Activated CD4-positive, alpha-beta memory T cell treated with anti-CD3 and anti-CD28 coated beads, Interleukin-2, amount 10 ng/mL, durations not matched to agents 7 days and 5 days (primary cell): ENCODE measurements at regions not wholly inside any gene's neighbourhood (a gene's known extent, or its start where the extent isn't known, plus 50 kb on each side); places are given as distances from the start of the nearest gene placed in this dataset.

Experiments
- CTCF ChIA-PET: fragments of 350-600 bp; sonication (Branson Sonifier 250); formaldehyde crosslinking; loops from one replicate; lab custom pipeline; 2021; ENCODE audit warnings: antibody characterized with exemption, inconsistent platforms; lab: Charles Lee
- POLR2A ChIA-PET: fragments of 350-600 bp; sonication (Branson Sonifier 250); formaldehyde crosslinking; loops from one replicate; lab custom pipeline; 2021; ENCODE audit warnings: antibody characterized with exemption; lab: Charles Lee
- DNase-seq: peaks from one replicate; pipeline ENCODE4 v3.0.0-alpha.2; 2020
- H3K27ac Mint-ChIP-seq: one replicate; pipeline ENCODE4 v1.8.0; 2021; ENCODE audit warnings: mild to moderate bottlenecking, mixed read lengths
- H3K27me3 Mint-ChIP-seq: one replicate; pipeline ENCODE4 v1.8.0; 2021; ENCODE audit warnings: mixed read lengths
- H3K36me3 Mint-ChIP-seq: one replicate; pipeline ENCODE4 v1.8.0; 2021; ENCODE audit warnings: low read depth, mixed read lengths
- H3K4me1 Mint-ChIP-seq: one replicate; pipeline ENCODE4 v1.8.0; 2021; ENCODE audit warnings: mixed read lengths
- H3K4me3 Mint-ChIP-seq: one replicate; pipeline ENCODE4 v1.8.0; 2021; ENCODE audit warnings: mild to moderate bottlenecking, mixed read lengths
- H3K9me3 Mint-ChIP-seq: one replicate; pipeline ENCODE4 v1.8.0; 2021; ENCODE audit warnings: mixed read lengths

DNA sequence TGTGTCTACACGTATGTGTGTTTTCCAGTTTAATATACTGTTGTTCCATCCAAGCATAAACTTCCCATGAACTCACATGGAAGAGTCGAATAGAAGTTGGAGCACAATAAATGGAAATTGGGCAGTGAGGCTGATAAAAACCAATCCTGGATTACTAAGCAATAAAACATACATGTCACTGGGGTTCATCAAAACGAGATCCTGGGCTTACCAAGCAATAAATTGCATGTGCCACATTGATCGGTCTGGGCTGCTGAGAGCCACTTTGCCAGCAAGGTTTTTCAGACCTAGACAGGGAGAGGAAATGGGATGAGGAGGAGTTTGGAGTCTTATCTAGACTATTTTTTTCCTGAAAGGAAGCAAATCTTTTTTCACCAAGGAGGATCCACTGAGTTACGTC lies 322.3 kb upstream of the C16orf82 start:
- Mint-ChIP-seq H3K4me3 (no peak overlapping the region), H3K36me3 (no peaks in the 10 kb centered on the region), H3K27me3 (peaks cover 3% of the 10 kb centered on the region), H3K4me1 (no peaks in the 10 kb centered on the region), H3K27ac (no peak overlapping the region), H3K9me3 (no peaks in the 10 kb centered on the region)
- DNase-seq: no peak
- ChIA-PET CTCF (no interaction called here), POLR2A (no interaction called here)

DNA sequence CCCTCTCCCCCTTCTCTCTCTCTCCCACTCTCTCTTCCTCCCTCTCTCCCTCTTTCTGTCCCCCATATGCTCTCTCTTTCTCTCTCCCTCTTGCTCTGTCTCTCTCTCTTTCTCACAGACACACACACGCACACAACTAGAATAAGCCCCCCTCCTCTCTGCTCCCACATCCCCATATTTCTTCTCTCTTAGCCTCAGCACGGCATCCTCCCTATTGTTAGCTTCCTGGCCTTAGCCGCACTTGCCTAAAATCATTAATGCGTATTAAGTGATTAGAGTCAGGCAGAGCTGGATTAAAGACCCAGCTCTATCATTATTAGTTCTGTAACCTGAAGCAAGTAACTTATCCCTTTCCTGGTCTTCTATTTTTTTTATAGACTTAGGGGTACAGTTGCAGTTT lies 319.0 kb upstream of the C16orf82 start:
- no peak for DNase-seq
- CTCF ChIA-PET: no interaction called here
- H3K9me3 Mint-ChIP-seq: no peaks in the 10 kb centered on the region
- POLR2A ChIA-PET: no interaction called here
- H3K4me3 Mint-ChIP-seq: no peak overlapping the region
- H3K27me3 Mint-ChIP-seq: peaks cover 3% of the 10 kb centered on the region
- H3K36me3 Mint-ChIP-seq: no peaks in the 10 kb centered on the region
- H3K4me1 Mint-ChIP-seq: no peaks in the 10 kb centered on the region
- H3K27ac Mint-ChIP-seq: no peak overlapping the region

DNA sequence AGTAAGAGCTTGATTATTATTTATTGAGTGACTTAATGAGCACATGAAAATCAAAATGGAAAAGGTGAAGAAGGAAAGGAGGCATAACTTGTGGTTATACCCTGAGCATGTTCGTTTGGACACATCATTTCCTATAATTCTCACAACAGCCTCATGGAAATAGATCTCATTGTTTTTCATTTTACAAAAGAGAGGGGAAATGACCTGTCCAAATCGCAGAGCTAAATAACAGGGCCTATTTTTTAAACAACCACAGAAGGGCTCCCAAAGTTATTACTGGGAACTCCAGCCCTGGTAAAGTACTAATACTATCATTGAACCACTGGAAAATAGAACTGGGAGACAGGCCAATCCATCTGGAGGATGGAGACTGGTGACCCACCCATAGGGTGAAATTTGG lies 317.7 kb upstream of the C16orf82 start:
- Mint-ChIP-seq H3K4me1 (no peaks in the 10 kb centered on the region), H3K27ac (no peak overlapping the region)
- CTCF ChIA-PET: no interaction called here

DNA sequence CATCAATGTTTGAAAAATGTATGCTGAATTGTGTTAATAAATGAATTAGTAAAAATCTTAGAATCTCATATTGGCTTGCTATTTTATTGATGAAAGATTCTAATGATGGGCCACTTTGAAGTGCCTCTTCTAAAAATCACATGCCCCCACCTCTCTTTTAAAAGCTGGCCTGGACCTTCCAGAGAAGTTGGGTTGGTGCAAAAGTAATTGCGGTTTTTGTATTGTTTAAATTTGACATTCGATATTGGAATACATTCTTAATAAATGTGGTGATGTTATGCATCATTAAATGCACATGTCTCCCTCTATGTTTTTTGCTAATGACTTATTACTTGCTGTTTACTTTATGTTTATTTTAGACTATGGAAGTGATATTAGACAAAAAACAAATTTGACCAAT lies 314.6 kb upstream of the C16orf82 start:
- H3K36me3 Mint-ChIP-seq: no peaks in the 10 kb centered on the region
- no peak for DNase-seq
- no peak overlapping the region for H3K4me3 Mint-ChIP-seq
- peaks cover 3% of the 10 kb centered on the region for H3K27me3 Mint-ChIP-seq
- H3K27ac Mint-ChIP-seq: no peak overlapping the region
- H3K4me1 Mint-ChIP-seq: no peaks in the 10 kb centered on the region
- H3K9me3 Mint-ChIP-seq: peaks cover 4% of the 10 kb centered on the region
- CTCF ChIA-PET: no interaction called here
- POLR2A ChIA-PET: no interaction called here

More for the DNA sequence above, 317.7 kb upstream of the C16orf82 start:
- POLR2A ChIA-PET: no interaction called here
- no peaks in the 10 kb centered on the region for H3K9me3 Mint-ChIP-seq
- H3K36me3 Mint-ChIP-seq: no peaks in the 10 kb centered on the region
- peaks cover 3% of the 10 kb centered on the region for H3K27me3 Mint-ChIP-seq
- H3K4me3 Mint-ChIP-seq: no peak overlapping the region
- no peak for DNase-seq

DNA sequence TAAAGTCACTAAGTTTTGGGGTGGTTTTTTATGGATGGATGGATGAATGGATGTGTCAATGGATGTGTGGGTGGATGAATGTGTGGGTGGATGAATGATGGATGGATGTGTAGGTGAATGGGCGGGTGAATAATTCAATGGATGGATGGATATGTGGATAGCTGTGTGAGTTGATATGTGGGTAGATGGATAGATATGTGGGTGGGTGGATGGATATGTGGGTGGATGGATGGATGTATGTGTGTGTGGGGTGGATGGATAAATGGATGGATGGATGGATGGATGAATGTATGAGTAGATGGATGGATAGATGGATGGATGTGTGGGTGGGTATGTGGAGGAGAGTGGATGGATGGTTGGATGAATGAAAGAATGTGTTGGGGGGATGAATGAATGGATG lies 310.1 kb upstream of the C16orf82 start:
- POLR2A ChIA-PET: no interaction called here
- DNase-seq: no peak
- H3K4me3 Mint-ChIP-seq: no peak overlapping the region
- H3K9me3 Mint-ChIP-seq: peaks cover 6% of the 10 kb centered on the region
- H3K4me1 Mint-ChIP-seq: no peaks in the 10 kb centered on the region
- CTCF ChIA-PET: no interaction called here
- H3K27me3 Mint-ChIP-seq: no peaks in the 10 kb centered on the region
- H3K36me3 Mint-ChIP-seq: no peaks in the 10 kb centered on the region
- H3K27ac Mint-ChIP-seq: no peak overlapping the region

DNA sequence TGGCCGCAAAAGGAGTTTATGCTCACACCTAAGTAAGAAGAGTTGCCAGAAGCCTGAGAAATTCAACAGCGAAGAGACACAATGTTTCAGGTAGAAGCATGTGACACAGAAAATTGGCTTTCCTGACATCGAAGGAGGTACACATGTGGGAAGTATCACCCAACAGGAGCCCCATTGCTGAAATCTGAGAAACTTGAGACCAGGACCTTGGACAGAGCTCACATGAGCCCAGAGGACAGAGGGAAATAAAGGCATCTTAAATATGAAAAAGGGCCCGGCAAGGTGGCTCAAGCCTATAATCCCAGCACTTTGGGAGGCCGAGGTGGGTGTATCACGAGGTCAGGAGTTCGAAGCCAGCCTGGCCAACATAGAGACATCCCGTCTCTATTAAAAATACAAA lies 304.1 kb upstream of the C16orf82 start:
- Mint-ChIP-seq H3K4me3 (no peak overlapping the region), H3K4me1 (no peaks in the 10 kb centered on the region), H3K27me3 (no peaks in the 10 kb centered on the region), H3K9me3 (no peaks in the 10 kb centered on the region), H3K27ac (no peak overlapping the region), H3K36me3 (no peaks in the 10 kb centered on the region)
- ChIA-PET CTCF (no interaction called here), POLR2A (no interaction called here)
- DNase-seq: no peak

DNA sequence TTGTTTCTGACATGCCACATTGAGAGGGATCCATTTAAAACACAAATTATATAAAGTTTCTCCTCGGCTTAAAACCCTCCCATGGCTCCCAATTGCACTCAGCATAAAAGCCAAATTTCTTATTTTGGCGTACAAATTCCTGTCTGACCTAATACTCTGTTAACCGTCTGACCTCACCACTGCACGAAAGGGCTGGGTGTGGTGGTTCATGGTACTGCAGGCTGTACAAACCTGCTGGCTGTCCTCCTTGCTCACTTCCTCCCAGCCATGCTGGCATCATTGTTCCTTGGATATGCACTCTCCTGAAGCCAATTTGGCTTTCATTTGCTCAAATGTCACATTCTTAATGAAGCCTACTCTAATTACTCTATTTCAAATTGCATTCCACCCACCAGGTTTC lies 301.6 kb upstream of the C16orf82 start:
- H3K27me3 Mint-ChIP-seq: no peaks in the 10 kb centered on the region
- H3K36me3 Mint-ChIP-seq: no peaks in the 10 kb centered on the region
- H3K4me1 Mint-ChIP-seq: no peaks in the 10 kb centered on the region
- CTCF ChIA-PET: no interaction called here
- H3K9me3 Mint-ChIP-seq: no peaks in the 10 kb centered on the region
- POLR2A ChIA-PET: no interaction called here
- H3K27ac Mint-ChIP-seq: no peak overlapping the region
- no peak for DNase-seq
- no peak overlapping the region for H3K4me3 Mint-ChIP-seq

DNA sequence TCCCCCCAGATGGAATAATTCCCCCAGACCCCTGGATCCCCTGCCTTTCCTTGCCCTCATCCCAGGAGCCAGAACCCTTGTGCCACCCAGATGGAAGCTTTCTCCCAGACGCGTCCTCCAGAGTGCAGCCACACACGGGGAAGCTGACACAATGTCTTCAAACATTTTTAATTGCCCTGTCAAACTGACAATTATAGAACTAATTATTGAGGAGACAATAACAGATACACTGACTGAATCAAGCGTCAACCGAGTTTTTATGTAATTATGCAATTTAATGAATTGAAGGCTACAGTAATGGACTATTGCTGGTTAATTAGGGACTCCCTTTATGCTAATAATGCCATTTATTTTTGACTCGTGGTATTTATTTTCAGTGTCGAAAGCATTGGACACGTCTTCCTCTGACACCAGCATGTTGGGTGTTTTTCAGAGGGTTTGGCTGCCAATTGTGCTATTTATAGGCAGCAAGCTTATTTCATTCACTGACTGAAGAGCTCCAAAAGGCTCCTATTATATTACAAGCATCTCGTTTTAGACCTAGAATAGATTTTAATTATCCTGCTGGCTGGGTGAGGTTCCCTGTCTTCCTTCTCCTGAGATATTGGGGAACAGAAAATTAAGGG lies 298.2 kb upstream of the C16orf82 start:
- CTCF ChIA-PET: no interaction called here
- POLR2A ChIA-PET: no interaction called here

DNA sequence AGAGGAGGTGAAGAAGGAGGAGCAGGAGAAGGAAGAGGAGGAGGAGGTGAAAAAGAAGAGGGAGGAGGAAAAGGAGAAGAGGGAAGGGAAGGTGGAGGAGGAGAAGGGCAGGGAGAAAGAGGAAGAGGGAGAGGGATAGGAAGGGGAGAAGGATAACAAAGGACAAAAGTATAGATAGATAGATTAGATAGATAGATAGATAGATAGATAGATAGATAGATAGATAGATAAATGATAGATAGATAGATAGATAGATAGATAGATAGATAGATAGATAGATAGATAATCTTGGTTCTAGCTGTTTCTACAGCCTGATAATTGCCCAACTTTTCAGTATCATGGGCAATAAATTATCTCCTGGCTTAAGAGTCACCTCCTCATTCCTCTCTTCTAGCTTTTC lies 296.2 kb upstream of the C16orf82 start:
- Mint-ChIP-seq H3K4me1 (peaks cover 4% of the 10 kb centered on the region), H3K36me3 (no peaks in the 10 kb centered on the region), H3K27ac (no peak overlapping the region), H3K9me3 (no peaks in the 10 kb centered on the region), H3K4me3 (no peak overlapping the region), H3K27me3 (no peaks in the 10 kb centered on the region)
- DNase-seq: no peak
- CTCF ChIA-PET: no interaction called here
- POLR2A ChIA-PET: no interaction called here

More for the DNA sequence above, 298.2 kb upstream of the C16orf82 start:
- Mint-ChIP-seq H3K27me3 (no peaks in the 10 kb centered on the region), H3K9me3 (no peaks in the 10 kb centered on the region), H3K27ac (no peak overlapping the region), H3K4me1 (peaks cover 4% of the 10 kb centered on the region), H3K36me3 (no peaks in the 10 kb centered on the region), H3K4me3 (no peak overlapping the region)
- no peak for DNase-seq

DNA sequence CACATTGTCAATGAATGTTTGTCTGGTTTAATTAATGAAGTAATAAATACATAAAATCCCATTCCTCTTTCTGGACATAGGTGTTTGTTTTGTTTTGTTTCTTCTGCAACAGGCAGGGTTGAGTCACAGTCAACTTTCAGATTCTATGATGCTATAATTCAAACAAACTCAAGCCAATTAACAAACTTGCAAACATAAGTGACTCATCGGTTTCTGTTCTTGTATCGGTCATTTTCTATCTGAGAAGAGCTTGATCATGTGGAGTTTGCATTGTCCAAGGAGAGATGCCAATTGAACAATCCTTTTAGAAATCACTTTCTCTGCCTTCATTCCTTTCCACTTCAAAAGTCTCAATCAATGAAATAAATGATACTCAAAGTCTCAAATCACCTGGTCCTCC lies 294.2 kb upstream of the C16orf82 start:
- H3K4me1 Mint-ChIP-seq: peaks cover 4% of the 10 kb centered on the region
- no peak overlapping the region for H3K4me3 Mint-ChIP-seq
- ChIA-PET CTCF (no interaction called here), POLR2A (no interaction called here)
- no peaks in the 10 kb centered on the region for H3K9me3 Mint-ChIP-seq
- H3K36me3 Mint-ChIP-seq: no peaks in the 10 kb centered on the region
- H3K27me3 Mint-ChIP-seq: no peaks in the 10 kb centered on the region
- DNase-seq: no peak
- no peak overlapping the region for H3K27ac Mint-ChIP-seq

DNA sequence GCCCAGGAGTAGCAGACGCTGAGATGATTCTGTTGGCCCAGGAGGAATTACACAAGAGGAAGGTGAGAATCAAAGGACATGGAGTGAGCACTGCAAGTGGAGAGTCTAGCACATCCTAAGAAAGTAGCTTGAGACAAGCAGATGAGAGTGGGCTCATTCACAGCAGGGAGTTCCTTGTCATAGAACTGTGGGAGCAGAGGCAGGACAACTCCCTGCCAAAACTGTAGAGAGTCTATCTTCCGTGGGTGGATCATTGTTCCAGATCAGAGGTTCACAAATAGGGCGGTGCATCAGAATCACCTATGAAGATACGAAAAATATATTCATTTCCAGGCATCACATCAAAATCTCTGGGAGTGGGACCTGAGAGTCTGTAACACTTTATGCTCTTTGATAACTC lies 288.9 kb upstream of the C16orf82 start:
- no peak overlapping the region for H3K4me3 Mint-ChIP-seq
- no peak overlapping the region for H3K27ac Mint-ChIP-seq
- peaks cover 7% of the 10 kb centered on the region for H3K27me3 Mint-ChIP-seq
- ChIA-PET POLR2A (no interaction called here), CTCF (no interaction called here)
- no peaks in the 10 kb centered on the region for H3K36me3 Mint-ChIP-seq
- H3K4me1 Mint-ChIP-seq: no peaks in the 10 kb centered on the region
- no peaks in the 10 kb centered on the region for H3K9me3 Mint-ChIP-seq
- no peak for DNase-seq

DNA sequence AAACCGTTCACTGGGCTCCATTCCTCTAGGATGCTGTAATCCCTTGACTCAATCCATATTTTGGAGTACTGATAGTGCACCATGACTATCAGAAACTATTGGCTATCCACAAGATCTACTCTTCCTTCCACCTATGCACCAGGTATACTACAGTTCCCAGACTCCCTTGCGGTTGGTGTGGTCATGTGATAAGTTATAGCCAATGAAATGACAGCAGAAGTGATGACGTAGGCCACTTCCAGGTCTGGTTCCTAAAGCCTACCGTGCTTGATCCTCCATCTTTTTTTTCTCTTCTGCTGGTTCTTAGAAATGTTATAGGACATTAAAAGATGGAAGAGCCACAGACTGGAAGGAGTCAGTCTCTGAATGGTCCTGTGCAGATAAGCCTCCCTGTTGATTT lies 278.8 kb upstream of the C16orf82 start:
- Mint-ChIP-seq H3K9me3 (no peaks in the 10 kb centered on the region), H3K27ac (no peak overlapping the region), H3K27me3 (peaks cover 4% of the 10 kb centered on the region), H3K36me3 (no peaks in the 10 kb centered on the region), H3K4me1 (no peaks in the 10 kb centered on the region), H3K4me3 (no peak overlapping the region)
- DNase-seq: no peak
- ChIA-PET POLR2A (no interaction called here), CTCF (no interaction called here)

DNA sequence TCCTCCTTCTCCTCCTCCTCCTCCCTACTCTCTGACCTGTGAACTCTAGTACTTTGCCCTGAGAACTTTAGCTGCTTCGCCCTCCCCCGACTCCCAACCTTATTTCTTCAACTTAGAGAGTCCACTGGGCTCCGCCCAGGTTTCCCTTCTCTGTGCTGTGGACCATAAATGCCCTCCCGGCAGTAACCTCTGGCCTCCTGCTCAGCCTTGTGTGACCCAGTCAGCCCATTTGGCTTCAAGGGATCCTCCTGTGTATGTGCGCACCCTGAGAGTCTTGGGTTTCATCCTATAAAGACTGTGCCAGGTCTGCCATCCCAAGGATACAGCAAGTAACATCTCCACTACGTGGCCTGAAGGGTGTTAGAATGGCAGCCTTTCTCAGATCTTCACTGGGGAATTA lies 275.6 kb upstream of the C16orf82 start:
- no peak for DNase-seq
- H3K4me1 Mint-ChIP-seq: peaks cover 4% of the 10 kb centered on the region
- POLR2A ChIA-PET: no interaction called here
- H3K4me3 Mint-ChIP-seq: no peak overlapping the region
- peaks cover 6% of the 10 kb centered on the region for H3K27me3 Mint-ChIP-seq
- H3K36me3 Mint-ChIP-seq: no peaks in the 10 kb centered on the region
- H3K27ac Mint-ChIP-seq: no peak overlapping the region
- no peaks in the 10 kb centered on the region for H3K9me3 Mint-ChIP-seq
- CTCF ChIA-PET: no interaction called here

DNA sequence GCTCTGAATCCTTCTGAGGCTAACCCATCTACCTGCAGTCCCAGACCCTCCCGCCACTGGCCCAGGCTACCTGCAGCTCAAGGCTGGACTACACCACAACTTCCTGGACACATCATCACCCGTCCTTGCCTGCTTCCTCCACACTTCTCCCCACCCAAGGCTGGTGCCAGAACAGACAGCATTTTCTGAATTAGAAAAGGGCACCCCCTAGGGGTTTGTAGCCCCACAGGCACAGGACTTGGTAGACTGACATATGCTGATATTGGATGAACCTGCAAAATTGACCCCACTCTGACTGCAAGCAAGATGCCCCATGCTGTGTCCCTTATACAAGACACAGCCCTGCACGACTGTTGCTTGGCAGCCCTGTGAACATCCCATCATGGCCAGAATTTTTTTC lies 271.5 kb upstream of the C16orf82 start:
- ChIA-PET CTCF (no interaction called here), POLR2A (no interaction called here)
- Mint-ChIP-seq H3K27me3 (peaks cover 8% of the 10 kb centered on the region), H3K9me3 (no peaks in the 10 kb centered on the region), H3K4me1 (peaks cover 4% of the 10 kb centered on the region), H3K4me3 (no peak overlapping the region), H3K36me3 (no peaks in the 10 kb centered on the region), H3K27ac (no peak overlapping the region)
- peak; percentile 34 for DNase-seq
